ENCODE measurements at regions not wholly inside any gene's neighbourhood (a gene's known extent, or its start where the extent isn't known, plus 50 kb on each side); places are given as distances from the start of the nearest gene placed in this dataset.

DNA sequence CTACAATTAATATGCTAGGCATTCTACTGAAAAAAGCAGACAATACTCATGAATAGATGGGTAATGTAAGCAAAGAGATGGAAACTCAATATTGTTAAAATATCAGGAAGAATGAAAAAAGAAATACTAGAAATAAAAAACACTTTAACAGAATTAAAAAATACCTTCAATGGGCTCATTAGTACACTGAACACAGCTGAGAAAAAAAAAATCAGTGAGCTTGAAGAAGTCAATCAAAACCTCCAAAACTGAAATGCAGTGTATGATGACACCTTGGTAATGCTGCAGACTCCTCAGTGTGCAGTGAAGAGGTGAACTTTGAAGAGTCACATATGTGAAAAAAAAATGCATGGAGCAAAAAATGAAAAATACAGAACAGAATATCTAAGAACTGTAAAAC lies 227.2 kb downstream of the TMEM26 start (continued):
- TF ChIP-seq MAX (CRISPR knock-in tag; IDR thresholded peaks at IDR 0.05) (no peak), STAT6 (CRISPR knock-in tag; conservative IDR thresholded peaks at IDR 0.05; ENCODE audit: low read depth) (no peak), CBFB (CRISPR knock-in tag; IDR thresholded peaks at IDR 0.05; ENCODE audit: low read depth) (no peak)

DNA sequence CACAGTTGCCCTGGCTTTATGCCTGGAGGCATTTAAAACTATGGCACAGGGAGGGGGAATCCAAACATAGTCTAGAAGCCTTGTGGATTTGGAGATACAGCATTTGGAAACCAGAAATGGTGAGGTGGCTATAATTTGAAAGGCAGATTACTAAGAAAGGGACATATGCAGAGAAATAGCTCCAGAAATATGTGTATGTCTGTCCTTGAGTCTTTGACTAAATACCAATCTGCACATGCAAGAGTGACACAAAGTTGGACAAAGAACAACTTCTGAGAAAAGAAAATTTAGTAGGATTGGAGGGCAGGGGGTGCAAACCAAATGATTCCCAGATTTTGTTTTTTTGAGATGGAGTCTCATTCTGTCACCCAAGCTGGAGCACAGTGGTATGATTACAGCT lies 229.6 kb downstream of the TMEM26 start:
- CTCF ChIA-PET: interaction anchor here (0.9 to 1.0 kb wide), 2 partner anchors 33 to 83 kb away, joined by 3 read pairs; no protein-coding TSS in a partner anchor

GRCh38 chr10:61219696-61220095 lies 233.5 kb downstream of the TMEM26 start:
- H3K27me3 Mint-ChIP-seq (ENCODE audit: low read depth): no peaks in the 10 kb centered on the region; the same call in 1 of the 2 replicates
- H3K36me3 Mint-ChIP-seq: no peaks in the 10 kb centered on the region
- no peak for DNase-seq (ENCODE audit: low spot score)
- TF ChIP-seq NFATC4 (CRISPR knock-in tag; IDR thresholded peaks at IDR 0.05): no peak
- no peak for TF ChIP-seq MAX (CRISPR knock-in tag; IDR thresholded peaks at IDR 0.05)
- no peak for TF ChIP-seq ELF4 (CRISPR knock-in tag; IDR thresholded peaks at IDR 0.05; ENCODE audit: low read depth)
- TF ChIP-seq RELA (CRISPR knock-in tag; IDR thresholded peaks at IDR 0.05; ENCODE audit: borderline replicate concordance): no peak
- no peak for TF ChIP-seq PRRX2 (CRISPR knock-in tag; IDR thresholded peaks at IDR 0.05)
- no peak for TF ChIP-seq ZNF671 (CRISPR knock-in tag; IDR thresholded peaks at IDR 0.05)
- TF ChIP-seq, protein P1, sequence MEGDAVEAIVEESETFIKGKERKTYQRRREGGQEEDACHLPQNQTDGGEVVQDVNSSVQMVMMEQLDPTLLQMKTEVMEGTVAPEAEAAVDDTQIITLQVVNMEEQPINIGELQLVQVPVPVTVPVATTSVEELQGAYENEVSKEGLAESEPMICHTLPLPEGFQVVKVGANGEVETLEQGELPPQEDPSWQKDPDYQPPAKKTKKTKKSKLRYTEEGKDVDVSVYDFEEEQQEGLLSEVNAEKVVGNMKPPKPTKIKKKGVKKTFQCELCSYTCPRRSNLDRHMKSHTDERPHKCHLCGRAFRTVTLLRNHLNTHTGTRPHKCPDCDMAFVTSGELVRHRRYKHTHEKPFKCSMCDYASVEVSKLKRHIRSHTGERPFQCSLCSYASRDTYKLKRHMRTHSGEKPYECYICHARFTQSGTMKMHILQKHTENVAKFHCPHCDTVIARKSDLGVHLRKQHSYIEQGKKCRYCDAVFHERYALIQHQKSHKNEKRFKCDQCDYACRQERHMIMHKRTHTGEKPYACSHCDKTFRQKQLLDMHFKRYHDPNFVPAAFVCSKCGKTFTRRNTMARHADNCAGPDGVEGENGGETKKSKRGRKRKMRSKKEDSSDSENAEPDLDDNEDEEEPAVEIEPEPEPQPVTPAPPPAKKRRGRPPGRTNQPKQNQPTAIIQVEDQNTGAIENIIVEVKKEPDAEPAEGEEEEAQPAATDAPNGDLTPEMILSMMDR (IDR thresholded peaks at IDR 0.05): no peak
- TF ChIP-seq ATF6 (CRISPR knock-in tag; IDR thresholded peaks at IDR 0.05): no peak
- H3K4me3 Mint-ChIP-seq: no peak overlapping the region
- peaks cover 6% of the 10 kb centered on the region for H3K9me3 Mint-ChIP-seq
- H3K27ac Mint-ChIP-seq: no peak overlapping the region
- no peak for ATAC-seq
- peaks cover 4% of the 10 kb centered on the region for H3K4me1 Mint-ChIP-seq
- ChIA-PET CTCF (interaction anchor here (1.5 kb wide), 1 partner anchor 29 kb away, joined by 3 read pairs; no protein-coding TSS in a partner anchor), POLR2A (no interaction called here)

More for the DNA sequence above, 229.6 kb downstream of the TMEM26 start:
- DNase-seq (ENCODE audit: low spot score) (no peak), ATAC-seq (no peak)
- no peaks in the 10 kb centered on the region for H3K4me1 Mint-ChIP-seq
- POLR2A ChIA-PET: no interaction called here
- peaks cover 20% of the 10 kb centered on the region for H3K9me3 Mint-ChIP-seq
- no peak for TF ChIP-seq NR2C2 (CRISPR knock-in tag; IDR thresholded peaks at IDR 0.05)
- TF ChIP-seq ZNF232 (CRISPR knock-in tag; IDR thresholded peaks at IDR 0.05): no peak
- no peak for TF ChIP-seq STAT6 (CRISPR knock-in tag; conservative IDR thresholded peaks at IDR 0.05; ENCODE audit: low read depth)
- TF ChIP-seq USF1 (CRISPR knock-in tag; IDR thresholded peaks at IDR 0.05): no peak
- no peak for TF ChIP-seq CBFB (CRISPR knock-in tag; IDR thresholded peaks at IDR 0.05; ENCODE audit: low read depth)
- no peak overlapping the region for H3K4me3 Mint-ChIP-seq
- H3K27me3 Mint-ChIP-seq (ENCODE audit: low read depth): no peaks in the 10 kb centered on the region; the same call in 1 of the 2 replicates
- peaks cover 6% of the 10 kb centered on the region for H3K36me3 Mint-ChIP-seq
- no peak overlapping the region for H3K27ac Mint-ChIP-seq
